ENCODE measurements at regions not wholly inside any gene's neighbourhood (a gene's known extent, or its start where the extent isn't known, plus 50 kb on each side); places are given as distances from the start of the nearest gene placed in this dataset.

- no peaks in the 10 kb centered on the region for H3K27me3 ChIP-seq (ENCODE audit: insufficient read depth)
- no peaks in the 10 kb centered on the region for H4K20me1 ChIP-seq (replicated peaks; ENCODE audit: insufficient read depth)
- Mint-ChIP-seq H3K36me3 (ENCODE audit: low read depth) (peaks cover 8% of the 10 kb centered on the region; the same call in 2 of the 3 replicates), H3K9me3 (no peaks in the 10 kb centered on the region), H3K27me3 (ENCODE audit: insufficient read depth, low read depth, poor library complexity) (no peaks in the 10 kb centered on the region), H3K27ac (0 out of 2 replicates have a peak overlapping the region, but pooled peaks have one; percentile 36), H3K4me1 (peaks cover 37% of the 10 kb centered on the region), H3K4me3 (no peak overlapping the region)
- no peaks in the 10 kb centered on the region for H3K36me3 ChIP-seq (ENCODE audit: insufficient read depth)
- H3K4me2 ChIP-seq, result no peak overlapping the region
- no peak overlapping the region for H3K4me3 ChIP-seq
- no peaks in the 10 kb centered on the region for H3K79me2 ChIP-seq (replicated peaks; ENCODE audit: insufficient read depth)
- peaks cover 38% of the 10 kb centered on the region for H3K4me1 ChIP-seq (ENCODE audit: insufficient read depth)
- no peaks in the 10 kb centered on the region for H3F3A ChIP-seq (replicated peaks; ENCODE audit: low read depth)
- no peak overlapping the region; the same call in 1 of the 2 replicates for H2AFZ ChIP-seq
- ATAC-seq, result no peak
- DNase-seq (ENCODE audit: low spot score), result no peak
- no peak overlapping the region for H3K27ac ChIP-seq (ENCODE audit: low read depth)
- TF ChIP-seq JUNB (IDR thresholded peaks at IDR 0.05; ENCODE audit: unreplicated experiment) (no peak), ZNF331 (CRISPR knock-in tag; IDR thresholded peaks at IDR 0.05; ENCODE audit: low read depth) (no peak), EZH2phosphoT487 (IDR thresholded peaks at IDR 0.05; ENCODE audit: unreplicated experiment) (no peak), STAT1 (IDR thresholded peaks at IDR 0.05; ENCODE audit: unreplicated experiment) (no peak), CTCF (conservative IDR thresholded peaks at IDR 0.05; ENCODE audit: low read depth in 2 of 2) (no peak), ZNF114 (CRISPR knock-in tag; IDR thresholded peaks at IDR 0.05) (no peak), ZNF462 (CRISPR knock-in tag; IDR thresholded peaks at IDR 0.05) (no peak), CREB1 (CRISPR knock-in tag; IDR thresholded peaks at IDR 0.05; ENCODE audit: low read depth) (no peak), ETS1 (IDR thresholded peaks at IDR 0.05) (no peak)
- H3K9me2 ChIP-seq (ENCODE audit: insufficient read depth), result no peaks in the 10 kb centered on the region
These were observed 425.8 kb upstream of the PABPC4L start for GRCh38 chr4:134627366-134627765.
